OCI-LY1 (cell line): ENCODE measurements at regions not wholly inside any gene's neighbourhood (a gene's known extent, or its start where the extent isn't known, plus 50 kb on each side); places are given as distances from the start of the nearest gene placed in this dataset.

Experiments
- H2AFZ ChIP-seq: fragments of 200-600 bp; sonication (generic), shearing (Covaris generic); 2 replicates; pipeline ENCODE4 v1.6.0; 2014; ENCODE audit warnings: antibody characterized with exemption, mild to moderate bottlenecking, low read length
- H3F3A ChIP-seq: fragments of 200-600 bp; sonication (generic), shearing (Covaris generic); 2 replicates; pipeline ENCODE4 v1.6.0; 2014; ENCODE audit warnings: mild to moderate bottlenecking, antibody characterized with exemption, low read length, moderate library complexity; ENCODE audit not compliant: insufficient read depth
- H3K27ac ChIP-seq: fragments of 200-600 bp; sonication (generic); 2 replicates; pipeline ENCODE4 v1.5.1; 2014; ENCODE audit warnings: low read length, mixed run types, mild to moderate bottlenecking, low read depth; ENCODE audit not compliant: poor library complexity, severe bottlenecking
- H3K27me3 ChIP-seq: fragments of 200-600 bp; sonication (generic); 2 replicates; pipeline ENCODE4 v1.6.0; 2014; ENCODE audit warnings: antibody characterized with exemption, mild to moderate bottlenecking, low read length, moderate library complexity; ENCODE audit not compliant: insufficient read depth
- H3K36me3 ChIP-seq: fragments of 200-600 bp; sonication (generic); 2 replicates; pipeline ENCODE4 v1.6.1; 2014; ENCODE audit warnings: mild to moderate bottlenecking, antibody characterized with exemption, low read length, moderate library complexity, mixed read lengths; ENCODE audit not compliant: insufficient read depth
- H3K4me1 ChIP-seq: fragments of 200-600 bp; sonication (generic); 2 replicates; pipeline ENCODE4 v1.5.1; 2014; ENCODE audit warnings: mild to moderate bottlenecking, low read length, moderate library complexity; ENCODE audit not compliant: insufficient read depth, severe bottlenecking
- H3K4me2 ChIP-seq: fragments of 200-600 bp; sonication (generic), shearing (Covaris generic); 2 replicates; pipeline ENCODE4 v1.6.1; 2014; ENCODE audit warnings: low read length
- H3K4me3 ChIP-seq: fragments of 200-600 bp; sonication (generic); 2 replicates; pipeline ENCODE4 v1.5.1; 2014; ENCODE audit warnings: low read length, low read depth, mild to moderate bottlenecking, mixed read lengths; ENCODE audit not compliant: poor library complexity, severe bottlenecking
- H3K79me2 ChIP-seq: fragments of 200-600 bp; shearing (Covaris generic); 2 replicates; pipeline ENCODE4 v1.6.1; 2016; ENCODE audit warnings: mixed run types, low read length, mixed read lengths; ENCODE audit not compliant: insufficient read depth
- H3K9ac ChIP-seq: fragments of 200-600 bp; sonication (generic), shearing (Covaris generic); 2 replicates; pipeline ENCODE4 v1.6.1; 2014; ENCODE audit warnings: mild to moderate bottlenecking, low read length, mixed read lengths
- H3K9me2 ChIP-seq: fragments of 200-600 bp; sonication (generic), shearing (Covaris generic); 2 replicates; pipeline ENCODE4 v1.6.1; 2014; ENCODE audit warnings: low read depth, mild to moderate bottlenecking, low read length, mixed read lengths
- H3K9me3 ChIP-seq: fragments of 200-600 bp; shearing (Covaris generic); 2 replicates; pipeline ENCODE4 v1.6.1; 2014; ENCODE audit warnings: low read length, mixed read lengths
- H4K20me1 ChIP-seq: fragments of 200-600 bp; sonication (generic), shearing (Covaris generic); 2 replicates; pipeline ENCODE4 v1.6.0; 2016; ENCODE audit warnings: mild to moderate bottlenecking, low read length; ENCODE audit not compliant: insufficient read depth
- CTCF ChIP-seq: fragments of 200-600 bp; sonication (generic), shearing (Covaris generic); IDR thresholded peaks from 2 replicates; pipeline ENCODE4 v1.5.1; 2017; ENCODE audit warnings: mild to moderate bottlenecking, antibody characterized with exemption, low read length, moderate library complexity, mixed read lengths
- EZH2 ChIP-seq: fragments of 200-600 bp; sonication (generic), shearing (Covaris generic); IDR thresholded peaks from 2 replicates; pipeline ENCODE4 v1.8.0; 2017; ENCODE audit warnings: borderline replicate concordance, mixed run types, mild to moderate bottlenecking, antibody characterized with exemption, low read length, moderate library complexity, mixed read lengths

GRCh38 chr12:42935756-42936155 is 346.2 kb upstream of the PRICKLE1 start:
- Histone ChIP-seq H4K20me1 (no peaks in the 10 kb centered on the region), H3K4me1 (no peaks in the 10 kb centered on the region), H3K9me2 (no peaks in the 10 kb centered on the region), H3K79me2 (no peaks in the 10 kb centered on the region), H3K27me3 (no peaks in the 10 kb centered on the region), H3K36me3 (no peaks in the 10 kb centered on the region), H2AFZ (no peak overlapping the region), H3K9me3 (no peaks in the 10 kb centered on the region), H3F3A (no peaks in the 10 kb centered on the region), H3K4me3 (no peak overlapping the region), H3K27ac (no peak overlapping the region), H3K4me2 (no peak overlapping the region), H3K9ac (no peak overlapping the region)
- TF ChIP-seq CTCF = no peak
- no peak for TF ChIP-seq EZH2

GRCh38 chr12:42935090-42935489 is 345.5 kb upstream of the PRICKLE1 start:
- no peaks in the 10 kb centered on the region for H3K9me3 ChIP-seq
- H3F3A ChIP-seq = no peaks in the 10 kb centered on the region
- H3K9ac ChIP-seq = no peak overlapping the region
- no peak overlapping the region for H2AFZ ChIP-seq
- H3K4me3 ChIP-seq = no peak overlapping the region
- no peaks in the 10 kb centered on the region for H4K20me1 ChIP-seq
- no peak overlapping the region for H3K27ac ChIP-seq
- H3K36me3 ChIP-seq = no peaks in the 10 kb centered on the region
- no peaks in the 10 kb centered on the region for H3K9me2 ChIP-seq
- H3K27me3 ChIP-seq = no peaks in the 10 kb centered on the region
- no peak overlapping the region for H3K4me2 ChIP-seq
- TF ChIP-seq CTCF = no peak
- no peak for TF ChIP-seq EZH2
- H3K79me2 ChIP-seq = no peaks in the 10 kb centered on the region
- no peaks in the 10 kb centered on the region for H3K4me1 ChIP-seq

- Histone ChIP-seq H3K4me2 (no peak overlapping the region), H3K9me2 (no peaks in the 10 kb centered on the region), H3F3A (no peaks in the 10 kb centered on the region), H3K27ac (no peak overlapping the region), H2AFZ (no peak overlapping the region), H3K36me3 (no peaks in the 10 kb centered on the region), H3K9me3 (no peaks in the 10 kb centered on the region), H3K4me3 (no peak overlapping the region), H3K9ac (no peak overlapping the region), H4K20me1 (no peaks in the 10 kb centered on the region), H3K27me3 (no peaks in the 10 kb centered on the region), H3K79me2 (no peaks in the 10 kb centered on the region), H3K4me1 (no peaks in the 10 kb centered on the region)
- TF ChIP-seq EZH2 (no peak), CTCF (no peak)
Measured at GRCh38 chr12:42933461-42934081, 344.0 kb upstream of the PRICKLE1 start.
